ENCODE measurements at regions not wholly inside any gene's neighbourhood (a gene's known extent, or its start where the extent isn't known, plus 50 kb on each side); places are given as distances from the start of the nearest gene placed in this dataset.
"Not testable (repeated sequence)": the region's sequence is repeated elsewhere in the genome, so short reads cannot be mapped to it uniquely, and the experiment has no call there.

- DNase-seq (ENCODE audit: low spot score): no peak
Measured at GRCh38 chr7:156590212-156590611, 50.4 kb upstream of the RNF32 start.

- no peak for DNase-seq (ENCODE audit: low spot score)
Measured at GRCh38 chr7:156589808-156590207, 50.8 kb upstream of the RNF32 start.

GRCh38 chr7:156585926-156586325 is 54.6 kb upstream of the RNF32 start:
- DNase-seq (ENCODE audit: low spot score): no peak

- peak; percentile 66 for DNase-seq (ENCODE audit: low spot score)
Measured at GRCh38 chr7:156585025-156585648, 55.4 kb upstream of the RNF32 start.

- DNase-seq (ENCODE audit: low spot score): no peak
Measured at GRCh38 chr7:156582591-156583123, 57.9 kb upstream of the RNF32 start.

- DNase-seq (ENCODE audit: low spot score): no peak
Measured at GRCh38 chr7:156580036-156580435, 60.5 kb upstream of the RNF32 start.

GRCh38 chr7:156579566-156579965 is 61.0 kb upstream of the RNF32 start:
- DNase-seq (ENCODE audit: low spot score): no peak

GRCh38 chr7:156578978-156579430 is 61.6 kb upstream of the RNF32 start:
- no peak for DNase-seq (ENCODE audit: low spot score)

GRCh38 chr7:156578578-156578940 is 62.0 kb upstream of the RNF32 start:
- peak; percentile 49 for DNase-seq (ENCODE audit: low spot score)

- no peak for DNase-seq (ENCODE audit: low spot score)
Measured at GRCh38 chr7:156577645-156578577, 62.7 kb upstream of the RNF32 start.

- DNase-seq (ENCODE audit: low spot score): no peak
Measured at GRCh38 chr7:156576216-156577058, 64.1 kb upstream of the RNF32 start.

- no peak for DNase-seq (ENCODE audit: low spot score)
Measured at GRCh38 chr7:156568258-156568657, 72.3 kb upstream of the RNF32 start.

- DNase-seq (ENCODE audit: low spot score): no peak
Measured at GRCh38 chr7:156566812-156567549, 73.6 kb upstream of the RNF32 start.

GRCh38 chr7:156565002-156565401 is 75.6 kb upstream of the RNF32 start:
- DNase-seq (ENCODE audit: low spot score): not testable (repeated sequence)

- no peak for DNase-seq (ENCODE audit: low spot score)
Measured at GRCh38 chr7:156560696-156561095, 79.9 kb upstream of the RNF32 start.

GRCh38 chr7:156560075-156560474 is 80.5 kb upstream of the RNF32 start:
- DNase-seq (ENCODE audit: low spot score): peak; percentile 64

GRCh38 chr7:156559001-156559400 is 81.6 kb upstream of the RNF32 start:
- no peak for DNase-seq (ENCODE audit: low spot score)

- DNase-seq (ENCODE audit: low spot score): no peak
Measured at GRCh38 chr7:156558198-156558597, 82.4 kb upstream of the RNF32 start.

- no peak for DNase-seq (ENCODE audit: low spot score)
Measured at GRCh38 chr7:156556083-156556482, 84.5 kb upstream of the RNF32 start.

GRCh38 chr7:156554488-156554887 is 86.1 kb upstream of the RNF32 start:
- no peak for DNase-seq (ENCODE audit: low spot score)

- no peak for DNase-seq (ENCODE audit: low spot score)
Measured at GRCh38 chr7:156549636-156550035, 90.9 kb upstream of the RNF32 start.

Measured in iPS-NIHi11 (cell line).